Liver (tissue), 3 donors: ENCODE measurements at regions not wholly inside any gene's neighbourhood (a gene's known extent, or its start where the extent isn't known, plus 50 kb on each side); places are given as distances from the start of the nearest gene placed in this dataset.

Experiments used
- GABPA ChIP-seq, 2 donors: IDR thresholded peaks in 1 of 2; conservative IDR thresholded peaks in 1 of 2; 2 replicates each; pipeline ENCODE4 v1.6.1; 2016; ENCODE audit warnings: antibody characterized with exemption in 2 of 2, mild to moderate bottlenecking in 1 of 2, moderate library complexity in 1 of 2
- HNF4A ChIP-seq, 2 donors: conservative IDR thresholded peaks; 2 replicates each; pipeline ENCODE4 v1.6.1; 2016; ENCODE audit warnings: antibody characterized with exemption in 2 of 2, mild to moderate bottlenecking in 2 of 2
- JUND ChIP-seq, 2 donors: IDR thresholded peaks; 2 replicates each; pipeline ENCODE4 v1.6.1; 2016; ENCODE audit warnings: antibody characterized with exemption in 2 of 2
- RAD21 ChIP-seq, 2 donors: IDR thresholded peaks; 2 replicates each; pipeline ENCODE4 v1.6.1; 2016; ENCODE audit warnings: antibody characterized with exemption in 2 of 2, mild to moderate bottlenecking in 2 of 2
- RXRA ChIP-seq, 2 donors: IDR thresholded peaks; 2 replicates each; pipeline ENCODE4 v1.6.1; 2017 to 2018; ENCODE audit warnings: antibody characterized with exemption in 2 of 2, mild to moderate bottlenecking in 1 of 2
- YY1 ChIP-seq: IDR thresholded peaks from 2 replicates; pipeline ENCODE4 v1.6.1; 2016; ENCODE audit warnings: antibody characterized with exemption, mild to moderate bottlenecking
- TF ChIP-seq, protein P1 (sequence below): fragments of 150-350 bp; IDR thresholded peaks from 2 replicates; pipeline ENCODE4 v1.5.1; 2017; ENCODE audit warnings: improper control_type of control experiment, low read depth, low read length; ENCODE audit not compliant: missing input control
- TF ChIP-seq, protein P2 (sequence below): IDR thresholded peaks from 2 replicates; pipeline ENCODE4 v1.6.1; 2016; ENCODE audit warnings: antibody characterized with exemption, mild to moderate bottlenecking
- TF ChIP-seq, protein P3 (sequence below): IDR thresholded peaks from 2 replicates; pipeline ENCODE4 v1.6.1; 2016; ENCODE audit warnings: antibody characterized with exemption
- TF ChIP-seq, protein P4 (sequence below): IDR thresholded peaks from 2 replicates; pipeline ENCODE4 v1.6.1; 2016; ENCODE audit warnings: antibody characterized with exemption
- TF ChIP-seq, protein P5 (sequence below): IDR thresholded peaks from 2 replicates; pipeline ENCODE4 v1.6.1; 2016; ENCODE audit warnings: antibody characterized with exemption
- donor health status: healthy.
- donor health status: healthy.

GRCh38 chr10:30556189-30556588 lies 73.4 kb downstream of the LYZL2 start:
- TF ChIP-seq, protein P1, sequence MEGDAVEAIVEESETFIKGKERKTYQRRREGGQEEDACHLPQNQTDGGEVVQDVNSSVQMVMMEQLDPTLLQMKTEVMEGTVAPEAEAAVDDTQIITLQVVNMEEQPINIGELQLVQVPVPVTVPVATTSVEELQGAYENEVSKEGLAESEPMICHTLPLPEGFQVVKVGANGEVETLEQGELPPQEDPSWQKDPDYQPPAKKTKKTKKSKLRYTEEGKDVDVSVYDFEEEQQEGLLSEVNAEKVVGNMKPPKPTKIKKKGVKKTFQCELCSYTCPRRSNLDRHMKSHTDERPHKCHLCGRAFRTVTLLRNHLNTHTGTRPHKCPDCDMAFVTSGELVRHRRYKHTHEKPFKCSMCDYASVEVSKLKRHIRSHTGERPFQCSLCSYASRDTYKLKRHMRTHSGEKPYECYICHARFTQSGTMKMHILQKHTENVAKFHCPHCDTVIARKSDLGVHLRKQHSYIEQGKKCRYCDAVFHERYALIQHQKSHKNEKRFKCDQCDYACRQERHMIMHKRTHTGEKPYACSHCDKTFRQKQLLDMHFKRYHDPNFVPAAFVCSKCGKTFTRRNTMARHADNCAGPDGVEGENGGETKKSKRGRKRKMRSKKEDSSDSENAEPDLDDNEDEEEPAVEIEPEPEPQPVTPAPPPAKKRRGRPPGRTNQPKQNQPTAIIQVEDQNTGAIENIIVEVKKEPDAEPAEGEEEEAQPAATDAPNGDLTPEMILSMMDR: no peak
- TF ChIP-seq, protein P2, sequence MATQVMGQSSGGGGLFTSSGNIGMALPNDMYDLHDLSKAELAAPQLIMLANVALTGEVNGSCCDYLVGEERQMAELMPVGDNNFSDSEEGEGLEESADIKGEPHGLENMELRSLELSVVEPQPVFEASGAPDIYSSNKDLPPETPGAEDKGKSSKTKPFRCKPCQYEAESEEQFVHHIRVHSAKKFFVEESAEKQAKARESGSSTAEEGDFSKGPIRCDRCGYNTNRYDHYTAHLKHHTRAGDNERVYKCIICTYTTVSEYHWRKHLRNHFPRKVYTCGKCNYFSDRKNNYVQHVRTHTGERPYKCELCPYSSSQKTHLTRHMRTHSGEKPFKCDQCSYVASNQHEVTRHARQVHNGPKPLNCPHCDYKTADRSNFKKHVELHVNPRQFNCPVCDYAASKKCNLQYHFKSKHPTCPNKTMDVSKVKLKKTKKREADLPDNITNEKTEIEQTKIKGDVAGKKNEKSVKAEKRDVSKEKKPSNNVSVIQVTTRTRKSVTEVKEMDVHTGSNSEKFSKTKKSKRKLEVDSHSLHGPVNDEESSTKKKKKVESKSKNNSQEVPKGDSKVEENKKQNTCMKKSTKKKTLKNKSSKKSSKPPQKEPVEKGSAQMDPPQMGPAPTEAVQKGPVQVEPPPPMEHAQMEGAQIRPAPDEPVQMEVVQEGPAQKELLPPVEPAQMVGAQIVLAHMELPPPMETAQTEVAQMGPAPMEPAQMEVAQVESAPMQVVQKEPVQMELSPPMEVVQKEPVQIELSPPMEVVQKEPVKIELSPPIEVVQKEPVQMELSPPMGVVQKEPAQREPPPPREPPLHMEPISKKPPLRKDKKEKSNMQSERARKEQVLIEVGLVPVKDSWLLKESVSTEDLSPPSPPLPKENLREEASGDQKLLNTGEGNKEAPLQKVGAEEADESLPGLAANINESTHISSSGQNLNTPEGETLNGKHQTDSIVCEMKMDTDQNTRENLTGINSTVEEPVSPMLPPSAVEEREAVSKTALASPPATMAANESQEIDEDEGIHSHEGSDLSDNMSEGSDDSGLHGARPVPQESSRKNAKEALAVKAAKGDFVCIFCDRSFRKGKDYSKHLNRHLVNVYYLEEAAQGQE: no peak
- TF ChIP-seq, protein P3, sequence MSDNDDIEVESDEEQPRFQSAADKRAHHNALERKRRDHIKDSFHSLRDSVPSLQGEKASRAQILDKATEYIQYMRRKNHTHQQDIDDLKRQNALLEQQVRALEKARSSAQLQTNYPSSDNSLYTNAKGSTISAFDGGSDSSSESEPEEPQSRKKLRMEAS: no peak
- TF ChIP-seq YY1 (no peak), RXRA (IDR thresholded peaks at IDR 0.05) (no peak), HNF4A (conservative IDR thresholded peaks at IDR 0.05) (no peak), GABPA (IDR thresholded peaks at IDR 0.05 in 1 of 2, conservative IDR thresholded peaks at IDR 0.05 in 1 of 2) (no peak), JUND (IDR thresholded peaks at IDR 0.05) (no peak), RAD21 (IDR thresholded peaks at IDR 0.05) (no peak)
- TF ChIP-seq, protein P4, sequence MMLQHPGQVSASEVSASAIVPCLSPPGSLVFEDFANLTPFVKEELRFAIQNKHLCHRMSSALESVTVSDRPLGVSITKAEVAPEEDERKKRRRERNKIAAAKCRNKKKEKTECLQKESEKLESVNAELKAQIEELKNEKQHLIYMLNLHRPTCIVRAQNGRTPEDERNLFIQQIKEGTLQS: no peak
- TF ChIP-seq, protein P5, sequence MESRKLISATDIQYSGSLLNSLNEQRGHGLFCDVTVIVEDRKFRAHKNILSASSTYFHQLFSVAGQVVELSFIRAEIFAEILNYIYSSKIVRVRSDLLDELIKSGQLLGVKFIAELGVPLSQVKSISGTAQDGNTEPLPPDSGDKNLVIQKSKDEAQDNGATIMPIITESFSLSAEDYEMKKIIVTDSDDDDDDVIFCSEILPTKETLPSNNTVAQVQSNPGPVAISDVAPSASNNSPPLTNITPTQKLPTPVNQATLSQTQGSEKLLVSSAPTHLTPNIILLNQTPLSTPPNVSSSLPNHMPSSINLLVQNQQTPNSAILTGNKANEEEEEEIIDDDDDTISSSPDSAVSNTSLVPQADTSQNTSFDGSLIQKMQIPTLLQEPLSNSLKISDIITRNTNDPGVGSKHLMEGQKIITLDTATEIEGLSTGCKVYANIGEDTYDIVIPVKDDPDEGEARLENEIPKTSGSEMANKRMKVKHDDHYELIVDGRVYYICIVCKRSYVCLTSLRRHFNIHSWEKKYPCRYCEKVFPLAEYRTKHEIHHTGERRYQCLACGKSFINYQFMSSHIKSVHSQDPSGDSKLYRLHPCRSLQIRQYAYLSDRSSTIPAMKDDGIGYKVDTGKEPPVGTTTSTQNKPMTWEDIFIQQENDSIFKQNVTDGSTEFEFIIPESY: no peak
